ENCODE measurements at regions not wholly inside any gene's neighbourhood (a gene's known extent, or its start where the extent isn't known, plus 50 kb on each side); places are given as distances from the start of the nearest gene placed in this dataset.
A peak's percentile ranks its signal among the peaks of the same experiment; 100 is the strongest.
"Not testable (repeated sequence)": the region's sequence is repeated elsewhere in the genome, so short reads cannot be mapped to it uniquely, and the experiment has no call there.

GRCh38 chr3:167102071-167102470 is 278.0 kb downstream of the ZBBX start:
- DNase-seq: peak; percentile 46

- no peak for DNase-seq
Observed at GRCh38 chr3:167100651-167101050, 279.4 kb downstream of the ZBBX start.

- DNase-seq: no peak
Observed at GRCh38 chr3:167100200-167100599, 279.9 kb downstream of the ZBBX start.

- no peak for DNase-seq
Observed at GRCh38 chr3:167095976-167096375, 284.1 kb downstream of the ZBBX start.

- DNase-seq: no peak
Observed at GRCh38 chr3:167094632-167095031, 285.5 kb downstream of the ZBBX start.

GRCh38 chr3:167091226-167091625 is 288.9 kb downstream of the ZBBX start:
- DNase-seq: peak; percentile 85

- no peak for DNase-seq
Observed at GRCh38 chr3:167084545-167084944, 295.6 kb downstream of the ZBBX start.

GRCh38 chr3:167078070-167078622 is 302.0 kb downstream of the ZBBX start:
- DNase-seq: no peak

GRCh38 chr3:167067787-167068161 is 312.3 kb downstream of the ZBBX start:
- no peak for DNase-seq

GRCh38 chr3:167066977-167067786 is 312.9 kb downstream of the ZBBX start:
- peak; percentile 99 for DNase-seq

GRCh38 chr3:167057581-167057980 is 322.5 kb downstream of the ZBBX start:
- peak; percentile 93 for DNase-seq

GRCh38 chr3:167054926-167055325 is 325.2 kb downstream of the ZBBX start:
- peak; percentile 23 for DNase-seq

GRCh38 chr3:167051421-167051820 is 328.7 kb downstream of the ZBBX start:
- peak; percentile 62 for DNase-seq

- DNase-seq: peak; percentile 61
Observed at GRCh38 chr3:167033866-167034265, 346.2 kb downstream of the ZBBX start.

- DNase-seq: peak; percentile 90
Observed at GRCh38 chr3:167032267-167032876, 347.7 kb downstream of the ZBBX start.

GRCh38 chr3:167031364-167032049 is 348.6 kb downstream of the ZBBX start:
- DNase-seq: no peak

- DNase-seq: peak; percentile 88
Observed at GRCh38 chr3:167030082-167030725, 349.9 kb downstream of the ZBBX start.

- not testable (repeated sequence) for DNase-seq
Observed at GRCh38 chr3:167019503-167019902, 360.6 kb downstream of the ZBBX start.

- not testable (repeated sequence) for DNase-seq
Observed at GRCh38 chr3:167018591-167019111, 361.4 kb downstream of the ZBBX start.

GRCh38 chr3:167012691-167013090 is 367.4 kb downstream of the ZBBX start:
- DNase-seq: no peak

- peak; percentile 89 for DNase-seq
Observed at GRCh38 chr3:167008791-167009190, 371.3 kb downstream of the ZBBX start.

- DNase-seq: no peak
Observed at GRCh38 chr3:167001374-167001773, 378.7 kb downstream of the ZBBX start.
